Neural cell (in vitro differentiated cells): ENCODE measurements at regions not wholly inside any gene's neighbourhood (a gene's known extent, or its start where the extent isn't known, plus 50 kb on each side); places are given as distances from the start of the nearest gene placed in this dataset.

Source experiments
- H2AFZ ChIP-seq: fragments of 200-600, 300-800 bp; sonication (generic), shearing (Covaris generic); 2 replicates; pipeline ENCODE4 v1.6.0; 2014; ENCODE audit warnings: low read depth, mild to moderate bottlenecking, antibody characterized with exemption, low read length, moderate library complexity
- H3F3A ChIP-seq: fragments of 200-600 bp; shearing (Covaris generic); 2 replicates; pipeline ENCODE4 v1.6.1; 2016; ENCODE audit warnings: mild to moderate bottlenecking, moderate library complexity, mixed read lengths, antibody characterized with exemption, low read length; ENCODE audit not compliant: insufficient read depth, poor library complexity, severe bottlenecking
- H3K27ac ChIP-seq: fragments of 200-600, 300-800 bp; sonication (generic), shearing (Covaris generic); 2 replicates; pipeline ENCODE4 v1.5.1; 2014; ENCODE audit warnings: mild to moderate bottlenecking, low read length, moderate library complexity
- H3K27me3 ChIP-seq: fragments of 300-800, 200-600 bp; sonication (generic), shearing (Covaris generic); 2 replicates; pipeline ENCODE4 v1.6.0; 2014; ENCODE audit warnings: mild to moderate bottlenecking, low read depth, low read length, moderate library complexity; ENCODE audit not compliant: insufficient read depth
- H3K36me3 ChIP-seq: fragments of 300-800, 200-600 bp; sonication (generic), shearing (Covaris generic); 2 replicates; pipeline ENCODE4 v1.5.1; 2014; ENCODE audit warnings: mild to moderate bottlenecking, antibody characterized with exemption, low read length, moderate library complexity; ENCODE audit not compliant: insufficient read depth
- H3K4me2 ChIP-seq: fragments of 300-800, 200-600 bp; sonication (generic), shearing (Covaris generic); 2 replicates; pipeline ENCODE4 v1.6.0; 2014; ENCODE audit warnings: mild to moderate bottlenecking, low read length
- H3K4me3 ChIP-seq: fragments of 300-800, 200-600 bp; sonication (generic), shearing (Covaris generic); 2 replicates; pipeline ENCODE4 v1.5.1; 2014; ENCODE audit warnings: mild to moderate bottlenecking, low read length, moderate library complexity
- H3K79me2 ChIP-seq: fragments of 200-600 bp; shearing (Covaris generic); replicated peaks from 2 replicates; pipeline ENCODE4 v1.6.0; 2014; ENCODE audit warnings: mild to moderate bottlenecking, low read length, moderate library complexity; ENCODE audit not compliant: insufficient read depth
- H3K9ac ChIP-seq: fragments of 300-800, 200-600 bp; sonication (generic), shearing (Covaris generic); 2 replicates; pipeline ENCODE4 v1.6.1; 2016; ENCODE audit warnings: mild to moderate bottlenecking, low read length, mixed read lengths
- H3K9me2 ChIP-seq: fragments of 200-600 bp; shearing (Covaris generic); 2 replicates; pipeline ENCODE4 v1.6.1; 2016; ENCODE audit warnings: mild to moderate bottlenecking, low read length, mixed read lengths; ENCODE audit not compliant: insufficient read depth
- H3K9me3 ChIP-seq: fragments of 200-600, 300-800 bp; sonication (generic), shearing (Covaris generic); 2 replicates; pipeline ENCODE4 v1.6.1; 2016; ENCODE audit warnings: mild to moderate bottlenecking, mixed run types, low read length, moderate library complexity, mixed read lengths
- H4K20me1 ChIP-seq: fragments of 200-600 bp; shearing (Covaris generic); 2 replicates; pipeline ENCODE4 v1.6.1; 2016; ENCODE audit warnings: mild to moderate bottlenecking, mixed run types; ENCODE audit not compliant: insufficient read depth
- CTCF ChIP-seq: fragments of 450-650 bp; IDR thresholded peaks from 2 replicates; pipeline ENCODE4 v1.5.1; 2014; ENCODE audit warnings: antibody characterized with exemption, mild to moderate bottlenecking, moderate library complexity; ENCODE audit not compliant: poor library complexity, severe bottlenecking
- EP300 ChIP-seq: fragments of 450-650 bp; conservative IDR thresholded peaks from 2 replicates; pipeline ENCODE4 v1.6.1; 2014; ENCODE audit warnings: antibody characterized with exemption, mild to moderate bottlenecking, moderate library complexity; ENCODE audit not compliant: poor library complexity, severe bottlenecking
- EZH2 ChIP-seq: fragments of 200-600, 300-800 bp; shearing (Covaris generic), sonication (generic); IDR thresholded peaks from 2 replicates; pipeline ENCODE4 v1.6.1; 2014; ENCODE audit warnings: antibody characterized with exemption, low read length, borderline replicate concordance, mild to moderate bottlenecking; ENCODE audit not compliant: insufficient read depth, poor library complexity, severe bottlenecking
- MXI1 ChIP-seq: fragments of 450-650 bp; conservative IDR thresholded peaks from 2 replicates; pipeline ENCODE4 v1.6.1; 2014; ENCODE audit warnings: antibody characterized with exemption, mild to moderate bottlenecking; ENCODE audit not compliant: poor library complexity, severe bottlenecking
- POLR2AphosphoS5 ChIP-seq: IDR thresholded peaks from 2 replicates; pipeline ENCODE4 v1.6.1; 2012
- RAD21 ChIP-seq: fragments of 450-650 bp; conservative IDR thresholded peaks from 2 replicates; pipeline ENCODE4 v1.6.1; 2014; ENCODE audit warnings: antibody characterized with exemption, mild to moderate bottlenecking, moderate library complexity
- REST ChIP-seq: IDR thresholded peaks from 2 replicates; pipeline ENCODE4 v1.6.1; 2012; ENCODE audit warnings: borderline replicate concordance
- SMC3 ChIP-seq: fragments of 450-650 bp; conservative IDR thresholded peaks from 2 replicates; pipeline ENCODE4 v1.6.1; 2014; ENCODE audit warnings: antibody characterized with exemption, mild to moderate bottlenecking, moderate library complexity; ENCODE audit not compliant: poor library complexity
- TAF1 ChIP-seq: IDR thresholded peaks from 2 replicates; pipeline ENCODE4 v1.6.1; 2012; ENCODE audit warnings: low read depth

- no peak for TF ChIP-seq EP300
- TF ChIP-seq REST = no peak
- TF ChIP-seq RAD21 = no peak
- no peak for TF ChIP-seq TAF1
- no peak for TF ChIP-seq CTCF
- TF ChIP-seq POLR2AphosphoS5 = no peak
- TF ChIP-seq SMC3 = no peak
- no peak for TF ChIP-seq MXI1
- no peak for TF ChIP-seq EZH2
- Histone ChIP-seq H4K20me1 (no peaks in the 10 kb centered on the region), H2AFZ (no peak overlapping the region), H3K27me3 (no peaks in the 10 kb centered on the region), H3K9ac (no peak overlapping the region), H3K9me3 (peaks cover 6% of the 10 kb centered on the region), H3F3A (no peaks in the 10 kb centered on the region), H3K9me2 (no peaks in the 10 kb centered on the region), H3K36me3 (no peaks in the 10 kb centered on the region), H3K4me2 (no peak overlapping the region), H3K4me3 (no peak overlapping the region), H3K27ac (no peak overlapping the region), H3K79me2 (no peaks in the 10 kb centered on the region)
Measured at GRCh38 chr5:143723159-143723558, 88.8 kb upstream of the HMHB1 start.

- H2AFZ ChIP-seq = no peak overlapping the region
- H3K9ac ChIP-seq = no peak overlapping the region
- no peaks in the 10 kb centered on the region for H3F3A ChIP-seq
- peaks cover 6% of the 10 kb centered on the region for H3K9me3 ChIP-seq
- no peaks in the 10 kb centered on the region for H3K9me2 ChIP-seq
- H3K36me3 ChIP-seq = no peaks in the 10 kb centered on the region
- no peaks in the 10 kb centered on the region for H4K20me1 ChIP-seq
- no peak overlapping the region for H3K4me2 ChIP-seq
- no peak for TF ChIP-seq MXI1
- TF ChIP-seq EP300 = no peak
- TF ChIP-seq REST = no peak
- TF ChIP-seq TAF1 = no peak
- no peak for TF ChIP-seq CTCF
- no peak for TF ChIP-seq SMC3
- no peak overlapping the region for H3K27ac ChIP-seq
- no peaks in the 10 kb centered on the region for H3K27me3 ChIP-seq
- no peak overlapping the region for H3K4me3 ChIP-seq
- no peaks in the 10 kb centered on the region for H3K79me2 ChIP-seq
Measured at GRCh38 chr5:143721925-143722324, 90.0 kb upstream of the HMHB1 start.
